NCI-H510A treated with DMSO at 0.1 percent for 48 hours (cell line): ENCODE measurements at regions not wholly inside any gene's neighbourhood (a gene's known extent, or its start where the extent isn't known, plus 50 kb on each side); places are given as distances from the start of the nearest gene placed in this dataset.

Experiments
- DNase-seq: peaks from one replicate; lab custom pipeline; 2025; lab: John Stamatoyannopoulos, UW

DNA sequence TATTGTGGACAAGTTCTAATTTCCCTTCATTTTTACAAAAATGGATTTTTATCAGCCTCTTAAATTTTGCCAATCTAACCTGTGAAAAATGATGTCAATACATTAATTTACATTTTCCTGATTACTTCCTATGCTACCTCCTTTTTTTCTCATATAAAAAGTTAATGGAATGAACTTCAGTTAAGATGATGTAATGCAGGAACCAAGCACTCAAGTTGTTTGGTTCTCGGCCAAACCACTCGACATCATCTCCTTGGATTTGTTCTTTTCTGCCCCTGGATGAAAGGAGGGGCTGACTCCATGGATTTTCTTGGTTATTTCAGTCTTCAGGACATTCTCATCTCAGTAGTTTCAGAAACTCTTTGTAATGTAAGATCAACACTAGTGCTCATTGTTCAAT, 253.1 kb upstream of the NXPH2 start:
- DNase-seq = no peak

DNA sequence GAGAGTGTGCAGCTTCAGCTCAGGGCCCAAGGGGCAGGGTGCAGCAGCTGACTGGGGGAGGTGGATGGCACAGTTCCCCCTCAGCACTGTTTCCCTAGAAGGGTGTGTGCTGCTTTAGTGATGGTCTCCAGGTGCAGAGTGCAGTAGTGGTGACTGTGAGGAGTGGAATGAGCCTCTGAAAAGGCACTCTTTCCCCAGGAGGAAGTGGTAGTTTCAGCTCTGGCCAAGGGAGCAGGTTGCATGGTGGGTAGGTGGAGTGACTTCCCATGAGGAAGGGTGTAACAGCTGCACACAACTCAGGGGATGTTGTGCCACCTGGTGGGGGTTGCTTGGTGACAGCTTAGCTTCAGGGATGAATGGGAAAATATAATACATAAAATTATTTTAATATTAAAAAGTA, 251.5 kb upstream of the NXPH2 start:
- DNase-seq = no peak

DNA sequence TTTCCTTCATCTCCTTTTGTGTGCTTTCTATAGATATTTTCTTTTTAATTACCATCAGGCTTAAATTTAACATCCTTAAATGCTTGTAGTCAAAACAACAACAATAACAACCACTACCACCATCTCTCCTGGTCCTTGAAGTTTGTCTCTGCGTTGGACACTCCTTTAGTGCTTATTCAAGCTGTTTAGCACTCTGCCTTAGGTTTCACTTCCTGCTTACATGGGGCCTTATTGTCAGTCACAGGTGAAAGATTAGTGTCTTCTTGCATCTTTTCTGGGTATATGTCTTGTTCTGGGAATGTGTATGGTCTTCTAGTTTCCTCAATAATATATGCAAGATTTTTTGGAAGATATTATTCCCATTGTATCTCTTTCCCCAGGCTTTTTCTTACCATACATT, 240.1 kb upstream of the NXPH2 start:
- DNase-seq = no peak

DNA sequence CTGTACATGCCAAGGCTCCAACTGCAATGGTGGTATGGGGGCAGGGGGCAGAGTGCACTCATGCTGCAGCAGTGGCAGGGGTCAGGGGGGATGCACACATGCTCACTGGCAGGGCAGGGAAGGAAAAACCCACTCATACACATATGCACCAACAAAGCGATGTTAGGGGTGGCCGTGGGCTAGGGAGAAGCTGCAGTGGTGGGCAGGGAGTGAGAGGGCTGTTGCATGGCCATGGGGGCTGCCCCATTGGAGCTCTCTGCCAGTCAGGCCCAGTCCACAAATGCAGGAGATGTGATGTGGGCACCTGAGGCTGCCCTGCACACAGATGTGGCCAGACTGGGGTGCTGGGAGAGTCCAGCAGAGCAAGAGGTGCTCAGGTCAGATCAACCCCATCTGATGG, 238.1 kb upstream of the NXPH2 start:
- DNase-seq = no peak

DNA sequence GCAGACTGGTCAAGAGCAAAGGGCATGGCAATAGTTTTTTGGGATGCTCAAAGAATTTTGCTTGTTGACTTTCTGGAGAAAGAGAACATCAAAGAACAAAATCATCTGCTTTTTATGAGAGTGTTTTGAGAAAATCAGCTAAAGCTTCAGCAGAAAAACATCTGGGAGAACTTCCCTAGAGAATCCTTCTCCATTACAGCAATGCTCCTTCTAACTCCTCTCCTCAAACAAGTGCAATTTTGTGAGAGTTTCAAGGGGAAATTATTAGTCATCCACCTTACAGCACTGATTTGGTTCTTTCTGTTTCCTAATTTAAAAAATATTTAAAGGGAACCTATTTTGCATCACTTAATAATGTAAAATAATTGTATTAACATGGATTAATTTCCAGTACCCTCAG, 226.9 kb upstream of the NXPH2 start:
- no peak for DNase-seq

DNA sequence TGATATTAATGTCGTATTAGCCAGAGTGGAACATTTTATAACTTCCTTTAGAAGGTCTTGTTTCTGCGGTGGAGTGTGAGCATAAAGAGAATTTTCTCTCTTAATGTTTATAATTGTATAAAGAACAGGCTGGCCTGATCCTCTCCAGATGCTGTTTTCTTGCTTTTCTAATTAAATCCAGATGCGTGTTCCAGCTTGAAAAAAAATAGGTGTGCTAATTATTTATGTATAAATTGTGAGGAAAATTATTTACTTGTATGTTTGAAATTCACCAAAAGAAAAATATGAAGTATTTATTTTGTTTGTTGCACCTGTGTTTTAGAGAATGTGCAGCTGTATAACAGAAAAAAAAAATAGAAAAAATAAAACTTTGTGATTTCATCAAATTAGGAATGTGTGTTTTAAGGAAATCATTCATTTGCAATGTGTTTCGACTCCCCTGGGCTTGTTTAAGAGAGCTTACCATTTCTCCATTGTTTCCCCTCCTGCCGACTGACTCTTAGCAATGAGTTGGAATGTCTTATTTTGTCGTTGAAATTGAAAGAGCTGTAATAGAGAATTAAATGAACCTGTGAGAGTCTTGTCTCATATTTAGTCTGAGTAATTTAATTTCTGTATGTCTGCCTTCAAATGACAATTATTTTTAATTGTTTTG, 220.1 kb upstream of the NXPH2 start:
- no peak for DNase-seq

DNA sequence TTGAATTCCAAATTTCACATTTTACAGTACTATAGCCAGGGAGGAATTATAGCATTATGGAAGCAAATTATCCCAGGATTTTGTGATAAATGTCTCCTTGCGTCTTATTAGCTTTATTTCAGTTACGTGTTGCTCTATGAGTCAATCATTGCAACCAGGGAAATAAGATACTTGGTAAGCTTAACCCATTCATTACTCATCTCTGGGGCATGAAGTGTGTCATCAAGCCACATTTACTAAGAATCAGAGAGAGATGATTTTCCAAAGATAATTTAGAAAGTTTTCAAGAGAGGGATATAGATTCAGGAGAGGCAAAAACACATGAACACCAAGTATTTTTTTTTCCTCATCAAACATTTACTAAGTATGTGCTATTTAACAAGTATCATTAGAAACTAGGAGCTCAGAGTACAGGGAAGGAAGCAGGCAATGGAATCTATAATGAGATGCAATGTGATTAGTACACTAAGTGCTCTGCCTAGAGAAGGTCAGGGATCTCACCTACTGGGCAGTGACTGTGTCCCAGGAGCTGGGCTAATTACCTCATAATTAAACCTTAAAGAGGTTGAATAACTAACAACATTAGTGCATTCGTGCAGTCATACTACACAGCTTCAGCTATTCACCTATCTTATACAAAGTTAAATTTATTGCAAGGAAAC, 217.8 kb upstream of the NXPH2 start:
- no peak for DNase-seq

DNA sequence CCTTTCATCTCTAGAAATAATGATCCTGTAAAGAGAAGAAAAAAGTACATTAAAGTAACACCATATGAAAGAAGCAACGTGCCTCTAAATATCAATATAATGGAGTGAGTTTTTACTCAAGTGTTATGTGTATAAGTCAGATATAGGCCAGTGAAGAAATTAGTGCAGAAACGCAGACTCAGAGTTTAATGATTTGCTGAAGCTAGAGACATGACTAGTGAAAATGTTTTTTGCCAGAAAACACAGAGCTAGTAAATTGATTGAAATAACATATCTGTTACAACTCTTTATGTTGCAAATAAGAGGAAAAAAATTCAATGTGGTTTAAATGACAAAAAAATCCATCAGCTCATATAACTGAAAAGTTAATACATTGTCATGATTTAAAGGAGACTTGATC, 217.2 kb upstream of the NXPH2 start:
- DNase-seq = no peak

DNA sequence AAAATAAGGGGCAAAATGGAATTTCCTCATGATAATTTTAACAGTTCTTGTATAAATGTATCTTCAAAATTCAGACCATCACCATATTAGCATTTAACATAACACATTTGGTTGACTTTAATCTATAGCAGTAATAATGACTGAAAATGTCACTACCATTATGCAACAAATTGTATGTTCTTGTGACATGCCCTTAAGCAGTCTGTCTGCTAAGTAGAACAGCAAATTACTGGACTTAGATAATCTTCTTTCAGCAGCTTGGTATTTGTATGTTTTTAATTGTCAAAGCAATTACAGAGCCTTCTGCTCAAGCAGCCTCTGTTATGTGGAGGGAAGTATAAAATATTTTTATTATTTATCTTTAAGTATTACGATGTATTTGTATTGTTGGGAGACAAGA, 214.3 kb upstream of the NXPH2 start:
- no peak for DNase-seq

DNA sequence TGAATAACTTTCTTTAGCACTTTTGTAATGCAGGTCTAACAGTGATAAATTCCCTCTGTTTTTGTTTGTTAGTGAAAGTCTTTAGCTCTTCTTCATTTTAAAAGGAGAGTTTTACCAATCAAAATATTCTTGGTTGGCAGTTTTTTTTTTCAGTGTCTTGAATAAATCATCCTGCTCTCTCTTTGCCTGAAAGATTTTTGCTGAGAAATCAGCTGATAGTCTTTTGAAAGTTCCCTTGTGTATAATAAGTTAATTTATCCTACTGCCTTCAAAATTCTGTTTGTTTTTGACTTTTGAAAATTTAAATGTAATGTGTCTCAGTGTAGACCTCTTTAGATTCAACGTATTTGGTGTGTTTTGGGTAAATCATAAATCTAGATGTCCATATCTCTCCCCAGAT, 205.7 kb upstream of the NXPH2 start:
- no peak for DNase-seq

DNA sequence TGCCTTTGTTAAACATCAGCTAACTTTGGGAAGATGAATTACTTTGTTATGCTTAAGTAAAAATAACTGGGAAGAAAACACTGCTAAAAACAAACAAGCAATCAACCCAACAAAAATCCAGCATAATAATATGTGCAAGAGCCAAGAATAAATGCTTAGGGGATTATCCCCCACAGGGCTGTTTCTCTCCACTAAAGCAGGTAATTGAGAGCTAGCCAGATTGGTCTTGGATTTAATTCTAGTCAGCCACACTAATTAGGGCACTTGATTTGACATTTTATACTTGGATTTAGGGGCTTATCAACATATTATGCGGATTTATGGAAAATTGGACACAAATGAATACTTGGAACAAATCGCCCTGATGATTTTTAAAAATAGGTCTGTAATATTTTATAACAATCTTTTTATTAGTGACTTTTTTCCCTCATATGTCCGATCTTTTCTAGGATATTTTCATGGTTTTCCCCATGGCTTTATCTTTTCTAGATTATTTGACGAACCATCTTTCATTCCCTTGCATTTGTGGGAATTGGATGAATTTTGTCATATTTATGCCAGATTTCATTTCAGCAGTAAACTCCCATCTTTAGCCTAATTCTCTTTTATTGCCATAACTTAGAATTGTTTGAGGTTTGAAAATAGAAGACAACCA, 199.1 kb upstream of the NXPH2 start:
- no peak for DNase-seq

DNA sequence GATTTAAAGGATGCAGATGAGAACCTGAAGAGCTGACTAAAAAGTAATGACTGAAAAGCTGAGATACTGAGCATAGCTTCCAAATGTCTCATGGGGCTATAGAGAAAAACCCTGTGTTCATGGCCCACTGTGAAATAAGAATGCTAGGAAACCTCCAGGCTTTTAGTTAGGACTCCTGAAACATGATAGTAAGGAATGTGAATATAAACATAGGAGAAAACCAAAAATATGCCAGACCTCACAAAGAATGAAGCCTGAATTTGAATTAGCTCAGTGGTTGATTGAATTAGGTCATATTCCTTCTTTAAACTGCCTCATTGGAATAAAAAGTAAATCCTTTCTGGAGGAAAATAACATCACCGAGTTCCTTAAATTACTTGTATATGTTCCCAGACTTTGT, 194.5 kb upstream of the NXPH2 start:
- no peak for DNase-seq

DNA sequence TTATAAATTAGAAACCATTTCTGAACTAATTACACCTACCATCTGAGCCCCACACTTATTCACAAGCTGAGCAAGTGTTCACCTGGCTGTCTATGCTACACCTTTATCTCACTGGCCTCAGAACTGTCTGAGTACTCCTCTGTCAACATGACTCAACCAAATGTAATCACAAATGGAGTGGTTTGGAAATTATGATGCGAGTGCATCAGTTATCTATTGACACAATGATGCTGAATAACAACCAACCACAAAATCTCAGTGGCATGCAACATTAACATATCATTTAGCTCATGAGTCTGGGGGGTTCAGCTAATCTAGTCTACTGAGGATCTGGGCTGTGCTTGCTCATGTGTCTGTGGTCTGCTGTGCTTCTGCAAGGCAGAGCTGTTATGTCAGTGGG, 184.2 kb upstream of the NXPH2 start:
- no peak for DNase-seq

DNA sequence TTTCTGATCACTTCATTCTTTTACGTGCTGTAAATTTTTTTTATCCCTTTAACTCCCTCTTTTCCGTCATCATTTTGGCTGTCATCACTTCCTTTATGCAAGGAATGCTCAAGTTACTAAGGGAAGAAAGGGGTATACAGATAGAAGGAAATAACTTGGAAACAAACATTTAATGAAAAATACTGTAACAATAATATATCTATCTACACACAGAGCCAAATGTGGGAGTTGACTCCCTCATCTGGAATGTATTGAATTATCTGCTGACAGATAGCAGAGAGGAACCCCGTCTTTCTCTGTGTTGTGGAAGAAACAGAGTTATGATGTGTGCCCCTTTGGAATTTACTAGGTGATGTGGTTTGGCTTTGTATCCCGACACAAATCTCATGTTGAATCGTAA, 182.5 kb upstream of the NXPH2 start:
- no peak for DNase-seq

DNA sequence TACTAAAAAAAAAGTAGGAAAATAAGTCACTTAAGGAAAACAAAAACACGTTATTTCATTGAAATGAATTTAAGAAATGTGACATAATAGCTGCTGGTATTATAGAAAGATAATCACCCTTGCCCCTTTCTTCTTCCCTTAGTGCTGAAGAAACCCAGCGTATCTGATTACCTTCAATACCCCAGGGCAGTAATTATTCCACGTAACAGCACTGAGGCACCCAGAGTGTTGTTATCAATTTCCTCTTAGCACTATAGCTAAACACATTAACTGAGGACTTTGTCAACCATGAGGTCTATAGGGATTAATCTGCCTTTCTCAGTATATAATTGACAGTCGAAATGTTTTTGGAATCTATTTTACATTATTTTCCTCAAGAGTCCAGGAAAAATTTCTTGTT, 180.0 kb upstream of the NXPH2 start:
- DNase-seq = no peak

DNA sequence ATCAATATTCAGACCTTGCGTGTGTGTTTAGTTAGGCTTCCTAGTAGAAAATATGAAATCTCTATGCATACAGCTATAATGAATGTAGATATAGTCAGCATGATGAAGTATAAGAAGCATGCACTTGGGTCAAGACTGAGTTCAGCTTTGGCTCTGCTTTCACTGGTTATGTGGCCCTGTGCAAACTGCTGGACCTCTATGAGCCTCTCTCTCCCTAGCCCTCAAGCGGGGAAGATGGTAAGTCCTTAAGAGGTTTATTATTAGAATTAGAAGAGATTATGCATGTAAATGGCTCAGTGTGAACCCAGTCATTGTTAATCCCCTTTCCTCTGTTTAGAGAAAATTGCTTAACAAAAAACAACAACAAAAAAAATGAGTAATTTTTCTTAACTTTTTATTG, 178.8 kb upstream of the NXPH2 start:
- DNase-seq = no peak

DNA sequence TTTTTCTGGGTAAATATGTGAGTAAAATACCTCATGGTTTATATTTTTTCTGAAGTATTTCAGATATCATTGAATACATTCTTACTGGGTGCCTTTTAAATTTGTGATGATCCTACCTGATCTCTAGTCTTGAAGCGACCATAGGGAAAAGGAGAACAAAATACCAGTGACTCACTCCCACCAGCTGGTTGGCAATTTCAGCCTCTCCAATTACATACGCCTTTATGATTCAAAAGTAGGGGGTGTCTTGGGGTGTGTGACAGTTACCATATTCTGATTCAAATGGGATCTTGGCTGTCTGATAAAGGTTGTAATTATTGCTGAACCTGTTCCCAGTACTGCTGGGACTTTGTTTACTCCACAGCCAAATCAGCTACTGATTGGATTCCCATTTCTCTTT, 175.9 kb upstream of the NXPH2 start:
- DNase-seq = no peak

DNA sequence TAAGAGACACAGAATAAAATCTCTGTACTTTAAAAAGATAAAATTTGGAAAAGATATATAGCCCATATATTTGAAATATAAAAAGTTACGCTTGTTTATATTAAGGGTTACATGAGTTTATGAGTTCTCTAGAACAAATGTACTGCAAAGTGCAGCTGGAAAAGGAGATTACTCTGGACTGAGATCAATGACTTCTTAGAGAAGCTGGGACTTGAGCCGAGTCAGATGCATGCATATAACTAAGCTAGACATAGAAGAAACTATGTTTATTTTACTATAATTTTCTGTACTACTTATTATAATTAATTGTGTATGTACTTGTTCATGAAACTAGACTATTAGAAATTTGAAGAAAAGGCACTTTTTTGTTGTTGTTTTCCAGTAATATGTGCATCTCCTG, 170.3 kb upstream of the NXPH2 start:
- DNase-seq = no peak

DNA sequence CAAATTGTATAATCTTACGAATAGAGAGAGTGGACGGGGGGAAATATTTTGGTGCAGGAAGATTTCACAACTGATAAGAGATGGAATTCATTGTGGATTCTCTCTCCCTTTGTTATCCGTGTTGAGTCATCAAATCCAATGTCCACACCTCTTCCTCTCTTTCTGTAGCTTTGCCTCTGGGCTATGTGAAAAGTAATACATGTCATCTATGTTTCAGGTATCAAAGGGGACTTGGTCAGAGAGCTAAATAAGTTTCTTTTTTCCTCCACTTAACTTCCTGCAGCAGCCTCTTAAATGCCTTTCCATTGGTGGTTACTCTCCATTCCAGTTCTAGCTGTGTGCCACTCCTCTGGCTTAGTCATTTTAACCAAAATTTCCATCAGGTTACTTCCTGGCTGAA, 169.3 kb upstream of the NXPH2 start:
- no peak for DNase-seq

DNA sequence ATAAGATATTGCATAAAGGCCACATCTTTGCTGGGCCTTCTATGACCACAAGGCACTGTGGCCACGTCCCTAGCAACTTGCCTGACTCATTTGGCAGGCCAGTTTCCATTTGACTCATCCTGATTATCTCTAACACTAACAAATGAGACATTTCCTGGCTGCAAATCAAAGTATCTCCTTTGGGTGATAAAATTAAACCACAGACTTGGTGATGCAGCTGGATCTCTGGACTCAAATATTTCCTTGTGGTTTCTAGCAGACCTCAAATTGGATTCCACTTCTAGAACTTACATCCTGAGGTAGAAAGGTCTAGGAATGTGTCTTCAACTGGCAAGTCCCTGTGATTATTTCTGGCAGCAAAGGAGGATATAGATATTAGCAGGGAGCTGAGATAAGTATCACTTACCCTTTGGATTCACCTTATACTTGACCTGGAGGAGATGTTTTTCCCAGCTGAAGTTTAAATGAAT, 167.9 kb upstream of the NXPH2 start:
- DNase-seq = no peak

DNA sequence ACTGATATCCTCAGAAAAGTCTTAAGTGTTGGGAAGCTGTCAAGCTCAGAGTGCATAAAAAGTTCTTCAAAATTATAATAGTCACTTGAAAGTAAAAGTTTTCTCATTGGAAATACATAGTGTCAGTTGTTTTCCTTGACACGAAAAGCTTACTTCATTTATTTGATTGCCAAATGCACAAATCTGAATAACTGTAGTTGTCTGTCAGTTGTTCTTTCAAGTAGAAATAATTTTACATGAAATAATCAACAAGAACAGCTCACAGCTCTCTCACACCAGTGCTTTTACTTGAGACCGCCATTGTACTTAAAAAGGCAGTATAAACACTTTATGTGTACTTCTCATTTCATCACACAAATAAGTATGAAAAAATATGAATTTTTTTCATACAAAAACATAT, 163.3 kb upstream of the NXPH2 start:
- no peak for DNase-seq

DNA sequence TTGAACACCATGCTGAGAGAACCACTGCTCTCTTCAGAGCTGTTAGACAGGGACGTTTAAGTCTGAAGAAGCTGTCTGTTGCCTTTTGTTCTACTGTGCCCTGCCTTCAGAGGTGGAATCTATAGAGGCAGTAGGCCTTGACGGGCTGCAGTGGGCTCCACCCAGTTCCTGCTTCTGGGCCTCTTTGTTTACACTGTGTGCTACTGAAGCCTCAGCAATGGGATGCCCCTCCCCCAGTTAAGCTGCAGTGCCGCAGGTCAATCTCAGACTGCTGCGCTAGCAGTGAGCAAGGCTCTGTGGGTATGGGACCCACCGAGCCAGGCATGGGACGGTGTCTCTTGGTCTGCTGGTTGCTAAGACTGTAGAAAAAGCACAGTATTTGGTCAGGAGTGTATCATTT, 162.3 kb upstream of the NXPH2 start:
- DNase-seq = no peak
